Activated CD4-positive, alpha-beta T cell treated with anti-CD3 and anti-CD28 coated beads, Interleukin-2, amount 10 ng/mL, durations not matched to agents 24 days and 14 days (primary cell): ENCODE measurements at regions not wholly inside any gene's neighbourhood (a gene's known extent, or its start where the extent isn't known, plus 50 kb on each side); places are given as distances from the start of the nearest gene placed in this dataset.
"Not testable (repeated sequence)": the region's sequence is repeated elsewhere in the genome, so short reads cannot be mapped to it uniquely, and the experiment has no call there.

Source experiments
- DNase-seq: peaks from one replicate; pipeline ENCODE4 v3.0.0; 2022
- H3K27ac Mint-ChIP-seq: one replicate; pipeline ENCODE4 v1.8.0; 2022; ENCODE audit warnings: mild to moderate bottlenecking, mixed read lengths
- H3K27me3 Mint-ChIP-seq: one replicate; pipeline ENCODE4 v1.8.0; 2022; ENCODE audit warnings: mixed read lengths
- H3K36me3 Mint-ChIP-seq: one replicate; pipeline ENCODE4 v1.8.0; 2022; ENCODE audit warnings: low read depth, mild to moderate bottlenecking, mixed read lengths
- H3K4me1 Mint-ChIP-seq: one replicate; pipeline ENCODE4 v1.8.0; 2021; ENCODE audit warnings: mixed read lengths
- H3K4me3 Mint-ChIP-seq: one replicate; pipeline ENCODE4 v1.8.0; 2022; ENCODE audit warnings: mild to moderate bottlenecking, moderate library complexity, mixed read lengths
- H3K9me3 Mint-ChIP-seq: one replicate; pipeline ENCODE4 v1.8.0; 2021; ENCODE audit warnings: mixed read lengths
- intact Hi-C: fragments of 100-400 bp; cut with micrococcal nuclease; formaldehyde crosslinking; loops from one replicate; pipeline ENCODE4 v1.15.1; 2023

DNA sequence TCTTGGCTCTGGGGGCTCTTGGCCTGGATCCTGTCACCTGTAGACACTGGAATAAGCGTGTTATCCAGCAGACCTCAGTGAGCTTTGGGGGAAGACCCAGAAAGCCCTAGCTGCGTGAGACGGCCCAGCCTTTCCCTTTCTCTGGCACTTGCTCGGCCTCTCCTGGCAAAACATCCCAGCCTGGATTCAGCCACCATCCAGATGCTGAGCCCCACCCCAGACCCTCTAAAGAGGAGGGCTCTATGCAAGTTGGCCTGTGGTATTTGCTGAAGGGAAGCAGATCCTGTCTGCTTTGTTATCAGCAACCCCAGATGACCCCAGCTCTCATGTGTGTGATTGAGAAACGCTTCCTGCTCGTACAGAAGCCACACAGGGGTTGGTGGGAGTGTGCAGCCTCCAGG is 267.2 kb downstream of the FAM43A start:
- H3K27ac Mint-ChIP-seq, result no peak overlapping the region
- no peaks in the 10 kb centered on the region for H3K27me3 Mint-ChIP-seq
- intact Hi-C loops, result no loop called here
- DNase-seq, result no peak
- no peaks in the 10 kb centered on the region for H3K9me3 Mint-ChIP-seq
- no peak overlapping the region for H3K4me3 Mint-ChIP-seq
- no peaks in the 10 kb centered on the region for H3K4me1 Mint-ChIP-seq
- no peaks in the 10 kb centered on the region for H3K36me3 Mint-ChIP-seq

DNA sequence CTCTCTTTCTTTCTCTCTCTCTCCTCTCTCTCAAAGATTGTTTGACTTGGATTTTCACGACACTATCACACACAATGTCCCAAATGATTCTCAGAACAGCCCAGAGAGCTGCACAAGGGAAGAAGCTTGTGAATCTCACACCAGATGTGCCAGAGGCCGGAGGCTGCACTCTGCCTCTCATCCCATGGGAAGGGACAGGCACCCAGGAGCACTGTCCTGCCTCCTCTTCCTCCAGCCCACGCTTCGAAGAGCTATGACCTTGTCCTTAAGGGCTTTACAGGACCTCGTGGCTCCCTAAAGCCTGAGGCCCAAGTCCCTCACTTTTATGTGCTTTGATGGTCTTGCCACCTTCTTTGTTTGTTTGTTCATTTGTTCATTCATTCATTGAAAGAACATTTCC is 267.6 kb downstream of the FAM43A start:
- H3K27ac Mint-ChIP-seq, result no peak overlapping the region
- intact Hi-C loops, result no loop called here
- no peak for DNase-seq
- no peaks in the 10 kb centered on the region for H3K9me3 Mint-ChIP-seq
- no peak overlapping the region for H3K4me3 Mint-ChIP-seq
- H3K27me3 Mint-ChIP-seq, result no peaks in the 10 kb centered on the region
- no peaks in the 10 kb centered on the region for H3K36me3 Mint-ChIP-seq
- H3K4me1 Mint-ChIP-seq, result no peaks in the 10 kb centered on the region

- H3K27ac Mint-ChIP-seq, result no peak overlapping the region
- no peaks in the 10 kb centered on the region for H3K36me3 Mint-ChIP-seq
- intact Hi-C loops, result no loop called here
- H3K4me1 Mint-ChIP-seq, result no peaks in the 10 kb centered on the region
- DNase-seq, result no peak
- H3K4me3 Mint-ChIP-seq, result no peak overlapping the region
- no peaks in the 10 kb centered on the region for H3K9me3 Mint-ChIP-seq
- H3K27me3 Mint-ChIP-seq, result no peaks in the 10 kb centered on the region
These were observed 269.9 kb downstream of the FAM43A start for GRCh38 chr3:194955546-194955945.

DNA sequence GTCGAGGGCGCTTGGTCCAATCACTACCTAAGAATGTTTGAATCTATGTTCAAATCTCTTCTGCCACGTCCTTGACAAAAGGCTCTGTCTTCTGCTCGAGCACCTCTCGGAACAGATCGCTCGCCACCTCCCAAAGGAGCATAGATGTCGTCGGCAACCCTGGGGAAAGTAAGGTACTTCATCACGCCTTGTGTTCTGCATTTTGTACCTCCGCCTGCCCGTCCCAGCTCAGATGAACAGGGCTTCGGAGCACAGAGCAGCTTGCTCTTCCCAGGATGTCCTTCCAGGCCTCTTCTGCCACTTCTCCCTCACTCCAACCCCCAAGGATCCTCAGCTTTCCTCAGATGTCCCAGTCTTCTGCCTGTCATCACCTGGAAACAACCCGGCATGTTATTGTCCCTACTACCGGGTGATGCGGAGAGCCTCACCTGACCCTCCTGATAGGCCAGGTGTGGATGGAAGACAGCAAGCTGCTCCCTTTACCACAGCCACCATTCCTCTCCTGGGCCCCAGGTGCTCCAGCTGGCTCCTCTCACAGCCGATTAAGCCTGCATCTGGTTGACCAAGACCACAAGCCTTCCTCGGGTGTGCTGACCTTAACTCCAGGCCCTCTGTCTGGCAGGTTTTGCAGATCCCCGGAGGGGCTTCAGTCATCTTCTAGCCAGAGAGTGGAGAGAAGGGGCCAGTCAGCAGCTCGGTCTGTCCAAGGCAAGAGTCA is 270.5 kb downstream of the FAM43A start:
- no peaks in the 10 kb centered on the region for H3K27me3 Mint-ChIP-seq
- H3K4me3 Mint-ChIP-seq, result no peak overlapping the region
- H3K36me3 Mint-ChIP-seq, result no peaks in the 10 kb centered on the region
- intact Hi-C loops, result no loop called here
- H3K4me1 Mint-ChIP-seq, result no peaks in the 10 kb centered on the region
- H3K9me3 Mint-ChIP-seq, result no peaks in the 10 kb centered on the region
- no peak overlapping the region for H3K27ac Mint-ChIP-seq
- DNase-seq, result no peak

- no peak overlapping the region for H3K27ac Mint-ChIP-seq
- H3K27me3 Mint-ChIP-seq, result no peaks in the 10 kb centered on the region
- no peaks in the 10 kb centered on the region for H3K4me1 Mint-ChIP-seq
- intact Hi-C loops, result no loop called here
- no peak overlapping the region for H3K4me3 Mint-ChIP-seq
- DNase-seq, result no peak
- no peaks in the 10 kb centered on the region for H3K36me3 Mint-ChIP-seq
- no peaks in the 10 kb centered on the region for H3K9me3 Mint-ChIP-seq
These were observed 271.2 kb downstream of the FAM43A start for GRCh38 chr3:194956697-194957396.

DNA sequence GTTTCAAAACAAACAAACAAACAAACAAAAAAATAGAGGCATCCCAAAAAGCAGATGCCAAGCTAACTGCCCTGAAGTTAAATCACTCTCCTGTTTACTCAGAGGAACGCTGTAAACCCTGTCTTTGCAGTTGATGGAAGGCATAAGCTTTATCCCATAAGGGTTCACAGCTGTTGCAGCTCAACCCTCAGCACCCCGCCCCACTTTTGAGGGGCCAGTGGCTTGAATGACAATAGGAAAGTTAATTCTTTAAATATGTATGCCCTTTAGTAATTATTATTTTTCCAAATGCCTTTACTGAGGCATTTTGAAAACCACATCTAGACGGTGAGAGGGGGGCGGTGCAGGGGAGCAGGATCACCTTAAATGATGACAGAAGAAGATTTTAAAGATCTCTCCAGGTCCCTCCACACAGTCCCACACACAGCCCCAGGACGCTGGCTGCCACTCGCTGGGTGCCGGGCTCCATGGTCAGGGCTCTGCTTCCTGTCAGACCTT is 272.1 kb downstream of the FAM43A start:
- intact Hi-C loops, result no loop called here
- no peak overlapping the region for H3K27ac Mint-ChIP-seq
- H3K9me3 Mint-ChIP-seq, result no peaks in the 10 kb centered on the region
- no peaks in the 10 kb centered on the region for H3K4me1 Mint-ChIP-seq
- no peaks in the 10 kb centered on the region for H3K36me3 Mint-ChIP-seq
- no peak for DNase-seq
- H3K4me3 Mint-ChIP-seq, result no peak overlapping the region
- no peaks in the 10 kb centered on the region for H3K27me3 Mint-ChIP-seq

GRCh38 chr3:194959217-194959616 is 273.5 kb downstream of the FAM43A start:
- H3K27me3 Mint-ChIP-seq, result no peaks in the 10 kb centered on the region
- no peaks in the 10 kb centered on the region for H3K36me3 Mint-ChIP-seq
- H3K4me3 Mint-ChIP-seq, result no peak overlapping the region
- intact Hi-C loops, result no loop called here
- no peak for DNase-seq
- no peaks in the 10 kb centered on the region for H3K9me3 Mint-ChIP-seq
- no peak overlapping the region for H3K27ac Mint-ChIP-seq
- H3K4me1 Mint-ChIP-seq, result no peaks in the 10 kb centered on the region

DNA sequence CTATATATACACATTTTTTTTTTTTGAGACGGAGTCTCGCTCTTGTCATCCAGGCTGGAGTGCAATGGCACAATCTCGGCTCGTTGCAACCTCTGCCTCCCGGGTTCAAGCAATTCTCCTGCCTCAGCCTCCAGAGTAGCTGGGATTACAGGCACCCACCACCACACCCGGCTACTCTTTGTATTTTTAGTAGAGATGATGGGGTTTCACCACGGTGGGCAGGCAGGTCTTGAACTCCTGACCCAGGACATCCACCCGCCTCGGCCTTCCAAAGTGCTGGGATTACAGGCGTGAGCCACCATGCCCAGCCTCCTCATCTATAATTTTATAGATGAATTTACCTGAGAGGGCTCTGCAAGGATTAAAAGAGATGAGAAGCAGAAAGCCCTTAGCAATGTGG is 274.0 kb downstream of the FAM43A start:
- DNase-seq, H3K9me3 Mint-ChIP-seq, intact Hi-C loops, H3K4me3 Mint-ChIP-seq, H3K27ac Mint-ChIP-seq, H3K36me3 Mint-ChIP-seq, H3K4me1 Mint-ChIP-seq, H3K27me3 Mint-ChIP-seq: not testable (repeated sequence)

GRCh38 chr3:194960446-194961032 is 274.9 kb downstream of the FAM43A start:
- no peaks in the 10 kb centered on the region for H3K4me1 Mint-ChIP-seq
- H3K27me3 Mint-ChIP-seq, result peaks cover 1% of the 10 kb centered on the region
- DNase-seq, result no peak
- H3K9me3 Mint-ChIP-seq, result no peaks in the 10 kb centered on the region
- H3K36me3 Mint-ChIP-seq, result no peaks in the 10 kb centered on the region
- intact Hi-C loops, result no loop called here
- no peak overlapping the region for H3K27ac Mint-ChIP-seq
- no peak overlapping the region for H3K4me3 Mint-ChIP-seq

DNA sequence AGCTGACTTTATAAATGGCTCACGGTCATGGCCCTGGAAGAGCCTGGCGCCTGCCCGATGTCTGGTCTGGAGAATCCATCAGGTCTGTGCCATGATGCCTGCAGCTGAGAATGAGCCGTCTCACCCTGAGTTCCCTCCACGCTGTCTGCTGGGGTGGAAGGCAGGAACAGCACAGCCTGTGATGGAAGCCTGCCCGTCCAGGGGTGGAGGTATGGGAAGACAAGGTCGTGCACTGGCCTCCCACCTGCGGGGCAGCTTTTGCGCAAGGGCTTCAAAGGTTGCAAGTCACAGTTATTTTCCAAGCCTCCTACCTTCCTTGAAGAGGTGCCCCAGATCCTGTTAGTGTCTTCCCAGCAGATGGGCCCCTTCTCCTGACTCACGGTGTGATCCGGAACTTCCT is 275.5 kb downstream of the FAM43A start:
- Mint-ChIP-seq H3K9me3 (no peaks in the 10 kb centered on the region), H3K4me3 (no peak overlapping the region), H3K4me1 (no peaks in the 10 kb centered on the region), H3K27ac (no peak overlapping the region), H3K36me3 (no peaks in the 10 kb centered on the region), H3K27me3 (peaks cover 2% of the 10 kb centered on the region)
- DNase-seq, result no peak
- intact Hi-C loops, result no loop called here

DNA sequence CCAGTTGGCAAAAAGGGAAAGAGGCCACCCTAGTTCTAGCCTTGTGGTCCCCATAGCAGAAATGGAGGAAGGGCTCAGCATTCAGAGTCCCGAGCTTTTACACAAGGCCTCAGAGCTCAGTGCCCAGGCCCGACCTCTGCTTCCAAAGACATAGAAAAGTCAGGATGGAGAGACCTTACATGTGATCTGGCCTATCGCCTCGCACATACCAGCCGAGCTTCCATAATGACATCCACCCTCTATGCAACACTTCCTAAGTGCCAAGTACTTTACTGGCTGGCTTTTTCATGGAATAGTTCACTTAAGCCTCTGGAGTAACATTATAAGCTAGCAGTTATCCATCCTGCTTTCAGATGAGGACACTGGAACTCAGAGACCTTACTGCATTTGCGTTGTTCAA is 275.9 kb downstream of the FAM43A start:
- H3K4me3 Mint-ChIP-seq, result no peak overlapping the region
- intact Hi-C loops, result no loop called here
- H3K4me1 Mint-ChIP-seq, result no peaks in the 10 kb centered on the region
- no peak for DNase-seq
- no peaks in the 10 kb centered on the region for H3K9me3 Mint-ChIP-seq
- H3K36me3 Mint-ChIP-seq, result no peaks in the 10 kb centered on the region
- H3K27me3 Mint-ChIP-seq, result peaks cover 2% of the 10 kb centered on the region
- H3K27ac Mint-ChIP-seq, result no peak overlapping the region

DNA sequence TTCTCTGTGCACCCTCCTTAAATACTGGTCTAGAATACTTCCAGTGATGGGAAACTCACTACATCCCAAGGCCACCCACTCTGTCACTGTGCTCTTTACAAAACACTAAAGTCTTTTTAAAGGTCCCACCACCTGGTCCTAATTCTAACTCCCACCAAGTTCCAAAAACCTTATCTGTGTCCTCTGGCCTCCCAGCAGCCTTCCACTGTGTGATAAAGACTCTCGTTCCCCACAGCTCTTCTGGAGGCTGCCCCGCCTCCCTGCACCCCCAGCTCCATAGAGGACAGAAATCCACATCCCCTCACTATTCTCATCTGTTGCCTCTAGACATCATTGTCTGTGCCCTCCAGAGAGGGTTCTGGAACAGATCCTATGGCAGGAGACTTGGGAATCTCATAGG is 276.4 kb downstream of the FAM43A start:
- H3K4me3 Mint-ChIP-seq, result no peak overlapping the region
- intact Hi-C loops, result no loop called here
- H3K27ac Mint-ChIP-seq, result no peak overlapping the region
- no peaks in the 10 kb centered on the region for H3K4me1 Mint-ChIP-seq
- H3K36me3 Mint-ChIP-seq, result no peaks in the 10 kb centered on the region
- H3K9me3 Mint-ChIP-seq, result no peaks in the 10 kb centered on the region
- no peak for DNase-seq
- peaks cover 5% of the 10 kb centered on the region for H3K27me3 Mint-ChIP-seq

DNA sequence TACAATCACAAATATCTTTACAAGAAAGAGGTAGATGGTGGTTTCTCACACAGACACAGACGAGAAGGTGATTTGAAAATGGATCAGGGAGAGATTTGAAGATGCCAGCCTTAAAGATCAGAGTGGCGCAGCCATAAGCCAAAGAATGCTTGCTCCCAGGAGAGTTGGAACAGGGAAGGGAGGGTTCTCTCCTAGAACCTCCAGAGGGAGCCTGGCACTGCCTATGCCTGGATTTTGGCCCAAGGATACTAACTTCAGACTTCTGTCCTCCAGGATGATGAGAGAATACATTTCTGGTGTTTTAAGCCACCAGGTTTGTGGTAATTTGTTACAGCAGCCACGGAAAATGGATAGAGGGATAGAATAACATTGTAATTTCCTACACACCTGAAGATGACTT is 279.1 kb downstream of the FAM43A start:
- no peak for DNase-seq
- Mint-ChIP-seq H3K27ac (no peak overlapping the region), H3K36me3 (no peaks in the 10 kb centered on the region), H3K4me3 (no peak overlapping the region), H3K4me1 (no peaks in the 10 kb centered on the region), H3K27me3 (peaks cover 9% of the 10 kb centered on the region), H3K9me3 (no peaks in the 10 kb centered on the region)
- intact Hi-C loops, result no loop called here
